ENCODE measurements at regions not wholly inside any gene's neighbourhood (a gene's known extent, or its start where the extent isn't known, plus 50 kb on each side); places are given as distances from the start of the nearest gene placed in this dataset.

- DNase-seq, result no peak
Measured at GRCh38 chr16:86986136-86986535, 331.1 kb downstream of the C16orf95 start.

- no peak for DNase-seq
Measured at GRCh38 chr16:86986809-86987487, 330.2 kb downstream of the C16orf95 start.

- no peak for DNase-seq
Measured at GRCh38 chr16:86987746-86988670, 329.2 kb downstream of the C16orf95 start.

- DNase-seq, result no peak
Measured at GRCh38 chr16:86988920-86989696, 328.1 kb downstream of the C16orf95 start.

- DNase-seq, result no peak
Measured at GRCh38 chr16:86990451-86990850, 326.7 kb downstream of the C16orf95 start.

GRCh38 chr16:86991679-86992078 is 325.5 kb downstream of the C16orf95 start:
- no peak for DNase-seq

GRCh38 chr16:86992587-86992986 is 324.6 kb downstream of the C16orf95 start:
- no peak for DNase-seq

- DNase-seq, result no peak
Measured at GRCh38 chr16:86993426-86994110, 323.6 kb downstream of the C16orf95 start.

- no peak for DNase-seq
Measured at GRCh38 chr16:86994215-86994614, 323.0 kb downstream of the C16orf95 start.

GRCh38 chr16:86994651-86995171 is 322.5 kb downstream of the C16orf95 start:
- no peak for DNase-seq

GRCh38 chr16:86995456-86995855 is 321.7 kb downstream of the C16orf95 start:
- no peak for DNase-seq

GRCh38 chr16:86996081-86996480 is 321.1 kb downstream of the C16orf95 start:
- DNase-seq, result no peak

- no peak for DNase-seq
Measured at GRCh38 chr16:86997058-86997457, 320.1 kb downstream of the C16orf95 start.

- no peak for DNase-seq
Measured at GRCh38 chr16:86998196-86999001, 318.8 kb downstream of the C16orf95 start.

GRCh38 chr16:87000001-87000400 is 317.2 kb downstream of the C16orf95 start:
- DNase-seq, result no peak

- no peak for DNase-seq
Measured at GRCh38 chr16:87002717-87003413, 314.3 kb downstream of the C16orf95 start.

- DNase-seq, result no peak
Measured at GRCh38 chr16:87003414-87003755, 313.8 kb downstream of the C16orf95 start.

GRCh38 chr16:87006021-87006420 is 311.2 kb downstream of the C16orf95 start:
- no peak for DNase-seq

GRCh38 chr16:87006789-87007745 is 310.1 kb downstream of the C16orf95 start:
- no peak for DNase-seq

- no peak for DNase-seq
Measured at GRCh38 chr16:87007907-87008306, 309.3 kb downstream of the C16orf95 start.
